ENCODE measurements at regions not wholly inside any gene's neighbourhood (a gene's known extent, or its start where the extent isn't known, plus 50 kb on each side); places are given as distances from the start of the nearest gene placed in this dataset.

GRCh38 chr14:40309124-40309523, 876.9 kb upstream of the FBXO33 start:
- TF ChIP-seq POLR2A (IDR thresholded peaks at IDR 0.05): no peak
- no peak for TF ChIP-seq CTCF (IDR thresholded peaks at IDR 0.05 in 8 of 11, conservative IDR thresholded peaks at IDR 0.05 in 3 of 11)
- no peak for TF ChIP-seq POLR2AphosphoS5 (IDR thresholded peaks at IDR 0.05)
